ENCODE measurements at regions not wholly inside any gene's neighbourhood (a gene's known extent, or its start where the extent isn't known, plus 50 kb on each side); places are given as distances from the start of the nearest gene placed in this dataset.

GRCh38 chr10:123552760-123553554, 113.2 kb upstream of the GPR26 start:
- H4K91ac ChIP-seq (ENCODE audit: insufficient read length, low read depth, low read length): no peak overlapping the region
- H3K36me3 Mint-ChIP-seq (ENCODE audit: insufficient read depth in 1 of 3, low read depth in 3 of 3): no peaks in the 10 kb centered on the region; a peak in 1 of 7 replicates
- no peaks in the 10 kb centered on the region for H3K9me3 ChIP-seq (ENCODE audit: control insufficient read depth, low read depth, low read length)
- H3K56ac ChIP-seq (ENCODE audit: insufficient read length, low read depth, low read length): no peak overlapping the region
- no peak overlapping the region for H2BK120ac ChIP-seq (ENCODE audit: low read depth, low read length, poor library complexity, severe bottlenecking)
- H3K27me3 Mint-ChIP-seq (ENCODE audit: low read depth): no peaks in the 10 kb centered on the region; the same call in none of the 2 replicates
- H4K8ac ChIP-seq (replicated peaks; ENCODE audit: insufficient read length, low read depth, low read length): no peak overlapping the region
- no peaks in the 10 kb centered on the region for H3K23me2 ChIP-seq (ENCODE audit: insufficient read length, low read depth, low read length, poor library complexity, severe bottlenecking)
- H4K5ac ChIP-seq (ENCODE audit: insufficient read length, low read depth, low read length): no peak overlapping the region
- no peak overlapping the region for H3K4me3 Mint-ChIP-seq
- no peak overlapping the region for H3K4ac ChIP-seq (ENCODE audit: low read depth, low read length)
- no peak overlapping the region for H3K9ac ChIP-seq (ENCODE audit: extremely low read depth, insufficient read length, low read length)
- no peak for TF ChIP-seq CTCF (conservative IDR thresholded peaks at IDR 0.05)
- no peak overlapping the region for H3T11ph ChIP-seq (ENCODE audit: low read length)
- H3K4me1 ChIP-seq (ENCODE audit: insufficient read depth, low read length): peaks cover 3% of the 10 kb centered on the region; the same call in 1 of the 2 replicates
- no peaks in the 10 kb centered on the region for H3K9me3 Mint-ChIP-seq
- H2BK20ac ChIP-seq (ENCODE audit: low read depth, low read length, poor library complexity, severe bottlenecking): no peak overlapping the region
- H3K14ac ChIP-seq (ENCODE audit: insufficient read depth, low read length): no peak overlapping the region
- no CpG with 5 or more reads among the region's 11 CpGs for WGBS (ENCODE audit: extremely low coverage, insufficient read length, low lambda C conversion rate)
- no peak overlapping the region for H2AFZ ChIP-seq (ENCODE audit: low read length)
- H3K27ac Mint-ChIP-seq: no peak overlapping the region
- H3K79me1 ChIP-seq (ENCODE audit: insufficient read depth, low read depth, low read length, poor library complexity, severe bottlenecking): no peaks in the 10 kb centered on the region
- H2BK5ac ChIP-seq (ENCODE audit: insufficient read length, low read length): no peak overlapping the region
- H3K4me1 Mint-ChIP-seq: peaks cover 13 to 14% of the 10 kb centered on the region in 2 experiments
- H3K18ac ChIP-seq (ENCODE audit: insufficient read length, low read depth, low read length): no peak overlapping the region
- H2BK15ac ChIP-seq (ENCODE audit: low read depth, low read length): no peak overlapping the region
- H4K20me1 ChIP-seq (ENCODE audit: control insufficient read depth, insufficient read depth, insufficient read length): no peaks in the 10 kb centered on the region
- no peaks in the 10 kb centered on the region for H3K79me2 ChIP-seq (ENCODE audit: insufficient read depth, low read length)
- no peak for DNase-seq
- no peak overlapping the region for H3K27ac ChIP-seq (ENCODE audit: insufficient read length, low read depth, low read length)
- H3K23ac ChIP-seq (ENCODE audit: insufficient read length, low read depth, low read length): no peak overlapping the region
- no peak overlapping the region for H2BK12ac ChIP-seq (ENCODE audit: insufficient read length, low read depth, low read length)
- H3K4me2 ChIP-seq (ENCODE audit: insufficient read depth, insufficient read length, low read length): no peak overlapping the region
- H2AK5ac ChIP-seq (ENCODE audit: insufficient read length, low read length): no peak overlapping the region
- no peaks in the 10 kb centered on the region for H3K27me3 ChIP-seq (ENCODE audit: insufficient read depth, low read length)

Measured in H9 (cell line).